CD4-positive, alpha-beta T cell treated with Interferon alpha-2 for 1 hour (primary cell): ENCODE measurements at regions not wholly inside any gene's neighbourhood (a gene's known extent, or its start where the extent isn't known, plus 50 kb on each side); places are given as distances from the start of the nearest gene placed in this dataset.

ENCODE experiments used
- DNase-seq, 2 donors: peaks; one replicate each; pipeline ENCODE4 v3.0.0-alpha.2; 2020 to 2022

DNA sequence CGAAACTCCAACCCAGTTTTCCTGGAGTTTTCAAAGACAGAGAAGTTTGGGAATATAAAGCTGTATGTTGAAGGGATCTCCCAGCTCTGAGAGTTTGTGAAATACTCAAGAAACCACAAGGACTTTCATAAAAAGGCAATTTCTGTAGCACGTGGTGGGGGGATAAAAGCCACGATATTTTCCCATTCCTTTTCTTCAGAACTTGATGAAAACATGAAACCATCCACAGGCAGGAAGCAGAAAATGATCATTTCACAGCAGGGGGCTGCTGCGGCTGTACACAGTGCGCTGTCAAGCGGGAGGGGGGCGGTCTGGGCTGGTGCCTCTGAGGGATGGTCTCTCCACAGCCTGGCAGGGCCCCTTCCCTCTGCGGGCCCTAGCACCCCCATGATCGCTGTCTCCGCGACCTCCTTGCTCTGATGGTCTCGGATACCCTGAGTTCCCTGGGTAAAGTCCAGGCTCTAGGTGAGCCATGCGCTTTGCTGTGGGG is 423.2 kb downstream of the MN1 start:
- no peak for DNase-seq

DNA sequence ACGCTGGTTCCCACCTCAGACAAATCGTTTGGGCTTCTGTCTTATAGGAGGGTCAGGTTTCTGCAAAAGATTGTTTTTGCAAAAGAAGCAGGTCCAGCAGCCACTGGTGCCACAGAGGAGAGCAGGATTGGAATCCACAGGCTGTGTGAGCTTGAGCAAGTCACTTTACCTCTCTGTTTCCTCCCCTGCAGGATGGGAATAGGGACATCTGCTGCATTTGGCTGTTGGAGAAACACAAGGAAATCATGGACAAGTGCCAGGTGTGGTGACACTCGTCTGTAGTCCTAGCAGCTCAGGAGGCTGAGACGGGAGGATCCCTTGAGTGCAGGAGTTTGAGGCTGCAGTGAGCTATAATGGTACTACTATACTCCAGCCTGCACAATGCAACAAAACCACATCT is 422.6 kb downstream of the MN1 start:
- DNase-seq = no peak

DNA sequence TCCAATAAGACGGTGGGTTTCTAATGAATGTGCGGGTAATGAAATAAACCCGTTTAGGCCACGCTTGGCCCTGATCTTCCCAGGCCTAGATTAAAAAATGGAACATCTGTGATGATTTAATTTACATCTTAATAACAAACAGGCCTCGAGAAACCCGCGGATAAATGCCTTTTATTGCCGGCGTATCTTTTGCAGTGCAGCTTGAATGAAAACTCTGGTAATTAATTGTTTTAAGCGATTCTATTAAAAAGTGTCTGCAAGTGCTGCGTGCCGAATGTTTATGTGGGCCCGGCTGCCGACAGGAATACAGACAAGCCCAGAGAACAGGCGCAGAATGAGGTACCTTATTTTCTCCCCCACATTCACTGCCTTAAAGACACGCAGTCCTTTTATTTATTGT is 420.7 kb downstream of the MN1 start:
- no peak for DNase-seq

DNA sequence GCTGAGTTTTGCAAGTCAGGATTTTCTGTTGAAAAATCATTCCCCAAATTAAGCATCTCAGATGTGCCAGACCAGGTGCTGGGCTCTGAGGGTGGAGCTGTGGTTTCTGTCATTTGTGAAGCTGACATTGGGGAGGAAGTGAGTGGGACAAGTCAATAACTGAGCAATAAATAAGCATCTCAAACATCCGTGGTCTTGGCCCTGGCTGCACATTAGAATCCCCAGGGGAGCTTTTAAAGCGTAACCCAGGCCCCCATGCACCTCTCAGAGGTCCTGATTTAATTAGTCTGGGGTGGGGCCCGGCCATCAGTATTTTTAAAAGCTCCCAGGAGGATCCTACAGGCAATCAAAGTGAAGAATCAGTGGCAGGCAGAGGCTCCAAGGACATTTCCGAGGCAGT is 420.0 kb downstream of the MN1 start:
- DNase-seq = no peak

DNA sequence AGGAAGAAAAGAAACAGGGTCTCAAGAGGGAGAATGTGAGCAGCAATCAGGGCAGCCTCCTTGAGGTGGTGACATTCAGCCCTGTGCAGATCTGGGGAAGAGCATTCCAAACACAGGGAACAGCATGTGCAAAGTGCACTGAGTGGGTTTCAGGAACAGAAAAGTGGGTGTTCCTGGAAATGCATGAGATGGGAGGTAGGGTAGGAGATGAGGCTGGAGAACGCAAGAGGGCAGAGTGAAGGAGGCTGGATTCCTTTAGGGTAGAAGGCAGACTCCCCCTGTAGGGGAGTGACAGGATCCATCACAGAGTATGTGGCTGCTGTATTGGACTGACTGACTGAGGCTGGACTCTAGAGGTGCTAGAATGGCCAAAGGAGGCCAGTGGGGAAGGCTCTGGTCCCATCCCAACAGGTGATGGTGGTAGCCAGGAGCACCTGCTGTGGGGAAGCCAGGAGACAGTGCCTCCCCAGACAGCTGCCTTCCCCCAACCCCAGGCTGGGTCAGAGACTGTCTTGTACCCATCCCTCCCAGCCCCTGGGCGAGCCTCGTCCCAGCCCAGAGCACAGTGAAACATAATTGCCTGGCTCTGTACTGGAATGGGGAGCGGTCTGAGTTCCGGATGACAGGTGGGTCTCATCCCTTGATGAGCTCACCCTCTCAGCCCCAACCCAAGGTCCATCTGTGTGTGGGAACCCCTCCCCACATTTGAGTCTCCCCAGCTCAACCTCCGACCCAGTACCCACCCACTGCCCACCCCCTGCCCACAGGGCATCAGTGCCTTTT is 419.4 kb downstream of the MN1 start:
- DNase-seq = no peak

DNA sequence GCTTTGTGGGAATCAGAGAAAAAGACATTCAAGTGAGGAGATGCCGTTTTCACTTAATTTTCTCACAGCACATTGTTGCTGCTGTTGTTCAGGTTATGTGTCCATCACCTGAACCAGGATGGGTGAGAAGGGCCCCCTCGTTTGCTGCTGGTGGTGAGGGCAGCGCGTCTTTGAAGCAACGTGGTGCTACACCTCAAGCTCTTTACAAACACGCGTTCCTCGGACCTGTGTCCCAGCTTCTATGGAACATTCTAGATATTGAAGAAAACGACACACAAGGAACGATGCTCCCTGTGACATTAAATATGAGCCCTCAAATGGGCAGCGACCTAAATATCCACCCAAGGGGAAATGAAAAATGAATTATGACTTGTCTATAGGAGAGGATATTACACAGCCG is 418.6 kb downstream of the MN1 start:
- no peak for DNase-seq

DNA sequence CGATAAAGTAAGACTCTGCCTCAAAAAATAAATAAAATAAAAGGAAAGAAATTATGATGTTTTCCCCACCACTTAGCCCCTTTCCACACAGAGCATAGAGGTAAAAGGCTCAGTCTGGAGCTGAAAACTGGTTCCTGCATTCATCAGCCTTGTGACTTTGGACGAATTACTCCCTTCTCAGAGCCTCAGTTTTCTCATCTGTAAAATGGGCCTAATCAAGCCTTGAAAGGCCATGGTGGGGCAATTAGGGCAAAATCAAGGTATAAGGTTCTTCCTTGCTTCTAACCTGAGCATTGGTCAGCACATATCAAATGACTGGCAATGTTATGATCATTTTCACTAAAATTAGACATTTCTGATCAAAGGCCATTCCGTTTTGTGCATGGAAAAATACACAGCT is 417.7 kb downstream of the MN1 start:
- DNase-seq = no peak

DNA sequence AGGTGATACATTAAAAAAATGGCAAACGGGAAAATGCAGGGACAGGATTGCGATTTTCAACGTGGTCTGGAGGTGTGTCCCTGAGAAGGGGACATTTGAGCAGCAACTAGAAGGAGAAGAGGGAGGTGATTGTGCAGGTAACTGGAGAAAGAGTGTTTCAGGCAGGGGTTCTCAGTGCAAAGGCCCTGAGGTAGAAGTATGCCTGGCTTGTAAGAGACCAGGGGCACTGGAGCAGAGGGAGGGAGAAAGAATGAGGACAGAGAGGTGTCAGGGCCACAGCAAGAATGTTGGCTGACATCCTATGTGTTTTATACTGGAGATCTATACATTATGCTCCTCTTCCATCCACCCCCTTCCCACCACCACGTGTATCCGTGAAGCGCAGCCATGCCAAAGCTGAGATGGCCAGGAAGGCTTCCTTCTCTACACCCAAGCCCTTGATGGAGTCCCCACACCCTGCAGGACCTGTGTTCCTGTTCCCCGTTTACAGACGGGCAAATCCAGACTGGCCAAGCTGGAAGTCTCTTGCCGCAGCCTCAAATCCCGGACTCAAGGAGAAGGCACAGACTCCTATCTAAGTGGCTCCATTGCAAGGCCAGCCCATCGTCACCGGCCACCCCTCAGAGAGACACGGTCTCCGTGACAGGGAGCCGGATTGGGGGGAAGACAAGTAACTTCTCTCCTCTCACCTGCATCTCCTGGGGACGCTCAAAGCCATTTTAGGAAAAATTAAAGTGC is 416.1 kb downstream of the MN1 start:
- DNase-seq = no peak

DNA sequence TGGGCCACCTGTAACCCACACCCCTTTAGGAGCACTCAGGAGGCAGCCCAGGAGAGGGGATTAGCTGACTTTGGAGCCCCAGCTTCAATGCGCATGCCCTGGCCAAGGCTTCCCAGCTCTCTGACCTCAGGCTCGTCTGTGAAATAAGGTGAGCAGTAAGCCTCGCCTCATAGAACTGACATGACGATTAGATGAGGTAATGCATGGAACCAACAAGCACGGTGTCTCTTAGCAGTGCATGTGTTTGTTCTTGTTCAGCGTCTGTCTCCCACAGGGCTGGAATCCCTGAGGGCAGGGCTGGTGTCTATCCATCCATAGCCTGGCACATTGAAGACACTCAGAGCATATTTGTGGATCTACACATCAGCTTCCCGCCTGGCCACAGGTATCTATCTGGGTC is 415.4 kb downstream of the MN1 start:
- DNase-seq = no peak

DNA sequence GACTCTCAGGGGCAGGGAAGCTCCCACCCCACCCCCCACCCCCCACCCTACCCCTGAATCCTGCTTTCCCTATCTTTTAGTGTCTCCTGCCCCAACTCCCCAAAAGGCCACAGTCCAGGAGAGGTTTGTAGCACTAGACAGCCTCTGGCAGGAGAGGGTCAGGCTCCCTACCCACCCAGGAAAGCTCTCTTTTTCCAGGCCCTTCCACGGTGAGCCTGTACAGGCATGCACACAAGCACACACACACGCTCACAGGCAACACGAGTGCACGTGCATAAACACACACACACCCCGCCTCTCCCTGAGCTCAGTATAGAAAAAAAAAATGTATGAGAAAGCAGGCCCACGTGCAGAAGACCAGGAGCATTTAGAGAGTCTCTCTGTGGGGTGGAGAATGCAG is 414.0 kb downstream of the MN1 start:
- no peak for DNase-seq

DNA sequence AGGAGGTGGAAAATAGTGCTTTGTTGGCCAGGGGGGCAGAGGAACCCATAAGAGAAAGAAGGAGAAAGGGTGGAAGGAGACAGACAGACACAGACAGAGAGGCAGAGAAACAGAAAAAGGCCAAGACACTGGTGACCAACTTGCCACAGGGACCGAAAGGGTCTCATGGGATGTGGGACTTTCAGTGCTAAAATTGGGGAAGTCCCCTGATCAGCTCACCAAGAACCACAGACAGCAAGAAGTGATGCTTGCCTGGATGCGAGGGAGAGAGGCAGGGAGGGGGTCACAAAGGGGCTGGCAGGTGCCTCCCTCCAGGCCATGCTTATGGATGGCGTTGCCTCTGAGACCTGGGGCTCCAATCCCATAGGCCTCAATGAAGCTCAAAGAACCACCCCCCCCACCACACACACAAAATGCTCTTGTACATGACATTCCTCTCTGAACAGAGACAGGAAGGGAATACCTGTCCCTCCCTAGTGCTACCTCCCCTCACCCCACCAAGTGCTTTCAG is 413.4 kb downstream of the MN1 start:
- DNase-seq = no peak

DNA sequence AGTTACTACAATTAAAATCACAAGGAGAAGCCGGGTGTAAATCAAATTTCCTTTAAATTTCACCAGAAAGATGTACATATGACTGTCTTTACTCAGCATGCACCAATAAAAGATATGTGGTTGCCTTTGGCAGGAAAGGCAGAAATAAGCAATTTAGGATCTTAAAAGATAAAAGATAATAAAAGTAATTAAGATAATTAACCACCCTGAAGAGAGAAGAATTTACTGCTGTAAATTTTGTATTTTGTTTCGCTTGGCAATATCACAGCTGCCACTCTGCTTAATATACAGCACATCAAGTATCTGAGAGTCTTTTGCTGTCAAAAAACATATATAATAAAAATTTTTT is 411.9 kb downstream of the MN1 start:
- DNase-seq = no peak

DNA sequence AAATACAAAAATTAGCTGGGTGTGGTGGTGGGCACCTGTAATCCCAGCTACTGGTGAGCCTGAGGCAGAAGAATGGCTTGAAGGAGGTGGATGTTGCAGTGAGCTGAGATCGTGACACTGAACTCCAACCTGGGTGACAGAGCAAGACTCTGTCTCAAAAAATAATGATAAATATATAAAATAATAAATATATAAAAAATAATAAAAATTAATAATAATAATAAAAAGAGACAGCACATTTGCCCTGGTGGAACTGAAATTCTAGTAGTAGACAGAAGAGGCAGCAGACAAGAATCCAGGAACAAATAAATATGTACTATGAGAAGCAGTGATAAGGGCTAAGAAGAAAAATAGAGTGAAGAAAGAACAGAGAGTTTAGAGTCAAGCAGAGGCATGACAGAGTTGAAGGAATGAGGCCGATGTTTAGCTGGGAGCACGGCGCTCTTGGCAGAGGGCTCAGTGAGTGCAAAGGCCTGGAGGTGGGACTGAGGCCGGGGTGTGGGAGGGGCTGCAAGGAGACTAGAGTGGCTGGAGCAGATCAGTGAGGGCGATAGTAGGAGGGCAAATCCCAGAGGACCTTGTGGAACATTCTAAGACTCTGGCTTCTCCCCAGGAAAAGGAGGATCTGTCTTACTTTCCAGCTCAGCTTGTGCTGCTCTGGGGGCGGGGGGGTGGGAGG is 410.3 kb downstream of the MN1 start:
- no peak for DNase-seq

DNA sequence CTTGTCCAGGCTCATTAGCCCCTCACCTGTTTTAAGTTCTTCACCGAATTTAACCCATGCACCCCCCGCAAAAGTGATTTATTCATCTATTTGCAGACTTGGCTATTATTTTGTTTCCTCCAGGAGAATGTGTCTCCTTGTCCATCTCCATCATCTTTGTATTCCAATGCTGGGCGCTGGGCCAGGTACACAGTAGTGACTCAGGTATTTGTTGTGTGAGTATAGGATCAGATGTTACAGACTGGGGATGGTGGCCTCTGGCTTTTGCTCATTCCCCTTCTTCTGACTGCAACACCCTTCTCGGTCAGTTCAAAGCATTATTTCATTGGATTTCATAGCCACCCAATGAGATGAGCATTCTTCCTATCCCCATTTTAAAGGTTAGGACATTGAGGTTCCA is 408.2 kb downstream of the MN1 start:
- DNase-seq = no peak

DNA sequence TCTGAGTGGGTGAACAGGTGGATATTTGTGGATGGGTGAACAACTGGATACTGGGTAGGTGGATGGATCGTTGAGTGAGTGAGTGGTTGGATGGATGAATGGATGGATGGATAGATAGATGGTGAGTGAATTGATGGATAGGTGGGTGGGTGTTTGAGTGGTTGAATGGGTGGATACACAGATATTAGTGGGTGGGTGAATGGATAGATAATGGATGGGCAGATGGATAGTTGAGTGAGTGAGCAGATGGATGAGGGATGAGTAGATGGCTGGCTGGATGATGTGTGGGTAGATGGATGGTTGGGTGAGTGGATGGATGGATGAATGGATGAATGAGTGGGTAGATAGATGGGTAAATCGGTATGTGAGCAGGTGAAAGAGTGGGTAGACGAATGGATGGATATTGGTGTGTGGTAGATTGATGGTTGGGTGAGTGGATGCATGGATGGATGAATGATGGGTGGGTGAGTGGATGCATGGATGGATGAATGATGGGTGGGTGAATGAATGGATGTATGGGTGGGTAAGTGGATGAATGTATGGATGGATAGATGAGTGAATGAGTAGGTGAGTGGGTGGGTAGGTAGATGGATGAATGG is 406.7 kb downstream of the MN1 start:
- DNase-seq = no peak

DNA sequence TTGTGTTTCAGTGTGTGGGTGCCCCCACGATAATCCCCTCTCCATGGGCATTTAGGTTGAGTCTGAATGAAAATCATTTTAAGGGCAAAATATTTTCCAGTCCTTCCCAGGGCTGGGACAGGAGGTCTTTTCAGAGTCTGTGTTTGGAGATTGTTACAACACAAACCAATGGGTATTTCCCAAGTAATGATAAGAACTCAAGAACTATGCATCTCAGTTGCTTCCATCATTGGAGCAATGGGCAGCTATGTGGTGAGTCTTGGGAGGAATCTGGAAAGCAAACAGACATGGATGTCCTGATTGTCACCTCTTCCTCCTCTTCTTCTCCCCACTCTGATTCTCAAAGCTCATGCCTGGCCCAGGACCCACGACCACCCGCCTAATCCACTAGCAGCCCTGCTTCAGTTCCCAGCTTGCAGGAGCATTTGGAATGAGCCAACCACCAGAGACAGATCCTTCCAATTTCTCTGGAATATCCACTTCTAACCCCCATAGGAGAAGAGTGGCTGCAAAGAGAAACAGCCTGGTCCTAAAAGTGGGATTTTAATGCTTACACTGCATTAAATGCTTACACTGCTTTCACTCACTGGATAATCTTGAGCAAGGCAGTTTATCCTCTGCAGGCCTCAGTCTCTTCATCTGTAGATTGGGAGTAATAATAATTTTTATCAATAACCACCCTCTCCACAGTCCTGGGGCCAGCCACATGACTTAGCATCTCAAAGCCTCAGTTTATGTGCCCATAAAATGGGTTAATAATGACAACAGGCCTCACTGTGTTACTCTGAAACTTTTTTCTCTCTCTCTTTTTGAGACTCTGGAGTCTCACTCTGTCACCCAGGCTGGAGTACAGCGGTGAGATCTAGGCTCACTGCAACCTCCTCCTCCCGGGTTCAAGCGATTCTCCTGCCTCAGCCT is 404.3 kb downstream of the MN1 start:
- DNase-seq = no peak

DNA sequence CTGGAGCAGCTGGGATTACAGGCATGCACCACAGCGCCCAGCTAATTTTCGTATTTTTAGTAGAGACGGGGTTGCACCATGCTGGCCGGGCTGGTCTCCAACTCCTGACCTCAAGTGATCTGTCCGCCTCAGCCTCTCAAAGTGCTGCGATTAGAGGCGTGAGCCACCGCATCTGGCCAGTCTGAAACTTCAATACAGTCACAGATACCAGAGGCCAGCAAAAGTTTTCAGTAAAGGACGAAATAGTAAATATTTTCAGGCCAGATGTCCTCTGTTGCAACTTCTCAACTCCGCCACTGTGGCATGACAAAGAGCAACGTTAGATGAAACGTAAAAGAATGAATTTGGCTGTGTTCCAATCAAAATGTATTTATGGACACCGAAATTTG is 403.6 kb downstream of the MN1 start:
- no peak for DNase-seq

DNA sequence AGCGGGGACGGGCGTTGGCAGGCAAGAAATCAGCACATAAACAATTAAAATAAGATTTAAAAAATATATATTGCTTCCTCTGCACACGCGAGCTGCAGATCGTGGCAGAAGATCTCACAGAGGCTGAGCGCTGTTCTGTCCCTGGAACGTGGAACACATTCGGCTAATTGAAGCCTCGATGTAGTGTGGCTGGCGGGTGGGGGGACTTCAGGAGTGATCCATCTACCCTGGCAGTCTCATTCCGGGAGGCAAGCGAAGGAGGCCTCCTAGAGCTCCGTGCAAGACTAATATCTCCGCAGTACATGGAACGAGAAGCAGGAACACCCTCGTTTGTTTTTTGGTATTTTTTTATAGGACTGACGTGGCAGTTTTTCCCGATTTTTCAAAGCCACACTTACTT is 402.4 kb downstream of the MN1 start:
- no peak for DNase-seq

DNA sequence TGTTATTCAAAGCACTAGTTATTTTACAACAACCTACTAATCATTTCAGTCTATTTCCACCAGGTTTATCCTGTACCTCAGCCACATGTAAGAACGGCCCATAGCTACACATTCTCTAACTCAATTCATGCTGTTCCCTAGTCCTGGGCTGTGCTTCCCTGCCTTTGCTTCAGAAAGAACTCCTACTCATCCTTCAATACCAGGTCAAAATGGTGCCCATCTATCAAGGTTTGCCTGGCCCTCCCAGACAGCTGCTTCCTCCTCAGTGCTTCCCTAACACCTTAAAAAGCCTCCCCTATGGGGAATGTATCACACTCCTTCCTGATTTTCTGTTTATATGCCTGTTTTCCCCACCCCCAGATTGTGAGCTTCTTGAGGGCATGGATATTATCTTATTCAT is 400.7 kb downstream of the MN1 start:
- no peak for DNase-seq

DNA sequence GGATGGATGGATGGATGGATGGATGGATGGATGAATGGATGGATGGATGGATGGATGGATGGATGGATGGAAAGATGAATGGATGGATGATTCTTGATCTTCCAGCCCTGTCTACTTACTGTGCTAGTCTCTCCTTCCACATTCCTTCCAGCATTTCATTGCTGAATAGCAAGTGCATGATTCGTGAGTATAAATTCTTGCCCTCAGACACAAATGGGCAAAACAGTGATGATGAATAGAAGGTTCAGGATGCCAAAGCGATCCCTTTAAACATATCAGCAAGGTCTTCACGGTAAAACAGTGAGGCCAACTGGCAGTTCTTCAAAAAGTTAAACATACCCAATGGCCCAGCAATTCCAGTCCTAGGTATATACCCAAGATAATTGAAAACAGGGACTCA is 400.2 kb downstream of the MN1 start:
- no peak for DNase-seq

DNA sequence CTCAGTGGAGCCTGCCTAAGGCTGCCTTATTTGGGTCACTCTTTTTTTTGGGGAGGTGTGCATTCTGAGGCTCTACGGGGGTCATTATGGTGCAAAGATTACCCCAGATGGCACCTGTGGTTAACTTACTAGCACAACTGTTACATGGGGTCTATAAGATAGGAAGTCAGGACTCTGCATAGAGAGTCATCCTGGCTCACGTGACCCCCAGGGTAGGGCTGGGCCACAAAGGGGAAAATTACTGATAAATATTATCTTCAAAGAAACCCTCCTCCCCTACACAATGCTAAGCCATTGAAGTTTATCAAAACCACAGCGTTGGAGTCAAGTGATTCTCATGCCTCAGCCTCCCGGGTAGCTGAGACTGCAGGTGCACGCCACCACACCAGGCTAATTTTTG is 397.1 kb downstream of the MN1 start:
- DNase-seq = no peak

DNA sequence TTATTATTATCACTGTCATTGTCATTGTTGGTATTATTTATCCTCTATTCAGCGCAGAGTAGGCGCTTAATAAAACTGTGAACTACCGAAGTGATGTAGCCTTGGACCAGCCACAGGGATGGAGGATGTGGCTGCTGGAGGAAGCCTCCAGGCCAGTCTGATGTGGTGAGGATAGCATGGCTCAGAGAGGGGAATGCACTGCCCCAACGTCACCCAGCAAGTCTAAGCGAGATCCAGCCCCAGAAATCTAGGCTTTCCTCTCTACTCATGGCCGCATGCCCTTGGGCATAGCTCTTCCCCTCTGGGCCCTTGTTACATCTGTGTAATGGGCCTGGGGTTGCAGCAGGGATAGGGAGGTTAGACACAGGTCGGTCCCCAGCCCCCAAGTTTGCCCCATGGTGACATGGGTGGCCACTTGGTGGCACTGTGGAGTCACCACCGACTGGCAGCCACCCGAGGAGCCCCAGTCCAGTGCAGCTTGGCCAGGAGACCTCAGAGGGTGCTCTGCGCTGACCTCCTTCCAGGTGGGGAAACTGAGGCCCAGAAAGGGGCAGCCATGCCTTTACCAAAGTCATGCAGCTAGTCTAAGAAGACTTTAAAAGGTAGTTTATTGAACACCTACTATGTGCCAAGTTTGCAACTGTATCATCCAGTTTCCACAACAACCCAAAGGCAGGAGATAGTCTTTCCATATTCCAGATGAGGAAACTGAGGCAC is 395.7 kb downstream of the MN1 start:
- DNase-seq = peak in 1 of 2 donors; percentile 3
